NT2/D1 (cell line): ENCODE measurements at regions not wholly inside any gene's neighbourhood (a gene's known extent, or its start where the extent isn't known, plus 50 kb on each side); places are given as distances from the start of the nearest gene placed in this dataset.
"Not testable (repeated sequence)": the region's sequence is repeated elsewhere in the genome, so short reads cannot be mapped to it uniquely, and the experiment has no call there.

Source experiments
- SUZ12 ChIP-seq: IDR thresholded peaks from 2 replicates; pipeline ENCODE4 v1.6.1; 2011; ENCODE audit not compliant: insufficient read length, insufficient read depth; ENCODE audit errors: extremely low read depth
- YY1 ChIP-seq: IDR thresholded peaks from 2 replicates; pipeline ENCODE4 v1.6.1; 2011; ENCODE audit not compliant: insufficient read length, insufficient read depth

GRCh38 chr6:121634586-121634985 is 199.1 kb downstream of the GJA1 start:
- TF ChIP-seq YY1, SUZ12: not testable (repeated sequence)
